ENCODE measurements at regions not wholly inside any gene's neighbourhood (a gene's known extent, or its start where the extent isn't known, plus 50 kb on each side); places are given as distances from the start of the nearest gene placed in this dataset.

GRCh38 chr7:16347066-16347826 is 74.1 kb downstream of the CRPPA start:
- H3K27ac Mint-ChIP-seq: no peak overlapping the region
- peaks cover 2% of the 10 kb centered on the region for H3K4me1 Mint-ChIP-seq (ENCODE audit: low read depth)
- peaks cover 28% of the 10 kb centered on the region for H3K9me3 Mint-ChIP-seq
- no peak for DNase-seq
- H3K27me3 Mint-ChIP-seq: no peaks in the 10 kb centered on the region
- no peaks in the 10 kb centered on the region for H3K36me3 Mint-ChIP-seq (ENCODE audit: low read depth)
- H3K4me3 Mint-ChIP-seq: no peak overlapping the region

- DNase-seq: no peak
- Mint-ChIP-seq H3K4me3 (no peak overlapping the region), H3K36me3 (ENCODE audit: low read depth) (no peaks in the 10 kb centered on the region), H3K27me3 (no peaks in the 10 kb centered on the region), H3K9me3 (peaks cover 26% of the 10 kb centered on the region), H3K4me1 (ENCODE audit: low read depth) (peaks cover 2% of the 10 kb centered on the region), H3K27ac (no peak overlapping the region)
These were observed 75.1 kb downstream of the CRPPA start for GRCh38 chr7:16345979-16346958.

- Mint-ChIP-seq H3K27ac (no peak overlapping the region), H3K9me3 (peaks cover 23% of the 10 kb centered on the region), H3K4me3 (no peak overlapping the region), H3K27me3 (no peaks in the 10 kb centered on the region), H3K36me3 (ENCODE audit: low read depth) (no peaks in the 10 kb centered on the region), H3K4me1 (ENCODE audit: low read depth) (peaks cover 2% of the 10 kb centered on the region)
- no peak for DNase-seq
These were observed 76.4 kb downstream of the CRPPA start for GRCh38 chr7:16344927-16345326.

- H3K4me3 Mint-ChIP-seq: no peak overlapping the region
- no peak overlapping the region for H3K27ac Mint-ChIP-seq
- H3K27me3 Mint-ChIP-seq: no peaks in the 10 kb centered on the region
- H3K4me1 Mint-ChIP-seq (ENCODE audit: low read depth): peaks cover 2% of the 10 kb centered on the region
- no peak for DNase-seq
- H3K36me3 Mint-ChIP-seq (ENCODE audit: low read depth): no peaks in the 10 kb centered on the region
- peaks cover 15% of the 10 kb centered on the region for H3K9me3 Mint-ChIP-seq
These were observed 77.7 kb downstream of the CRPPA start for GRCh38 chr7:16343612-16344011.

GRCh38 chr7:16338065-16338464 is 83.3 kb downstream of the CRPPA start:
- peaks cover 30% of the 10 kb centered on the region for H3K9me3 Mint-ChIP-seq
- H3K36me3 Mint-ChIP-seq (ENCODE audit: low read depth): peaks cover under 1% of the 10 kb centered on the region
- no peaks in the 10 kb centered on the region for H3K27me3 Mint-ChIP-seq
- peaks cover 7% of the 10 kb centered on the region for H3K4me1 Mint-ChIP-seq (ENCODE audit: low read depth)
- H3K27ac Mint-ChIP-seq: no peak overlapping the region
- no peak for DNase-seq
- H3K4me3 Mint-ChIP-seq: no peak overlapping the region

GRCh38 chr7:16326106-16326505 is 95.2 kb downstream of the CRPPA start:
- peaks cover 3% of the 10 kb centered on the region for H3K9me3 Mint-ChIP-seq
- no peaks in the 10 kb centered on the region for H3K4me1 Mint-ChIP-seq (ENCODE audit: low read depth)
- no peak overlapping the region for H3K4me3 Mint-ChIP-seq
- H3K27ac Mint-ChIP-seq: no peak overlapping the region
- H3K36me3 Mint-ChIP-seq (ENCODE audit: low read depth): no peaks in the 10 kb centered on the region
- no peak for DNase-seq
- no peaks in the 10 kb centered on the region for H3K27me3 Mint-ChIP-seq

GRCh38 chr7:16323313-16323712 is 98.0 kb downstream of the CRPPA start:
- Mint-ChIP-seq H3K9me3 (no peaks in the 10 kb centered on the region), H3K4me1 (ENCODE audit: low read depth) (no peaks in the 10 kb centered on the region), H3K27ac (no peak overlapping the region), H3K36me3 (ENCODE audit: low read depth) (no peaks in the 10 kb centered on the region), H3K27me3 (no peaks in the 10 kb centered on the region), H3K4me3 (no peak overlapping the region)
- no peak for DNase-seq

- no peaks in the 10 kb centered on the region for H3K9me3 Mint-ChIP-seq
- H3K4me1 Mint-ChIP-seq (ENCODE audit: low read depth): no peaks in the 10 kb centered on the region
- H3K36me3 Mint-ChIP-seq (ENCODE audit: low read depth): no peaks in the 10 kb centered on the region
- no peak for DNase-seq
- no peak overlapping the region for H3K4me3 Mint-ChIP-seq
- H3K27me3 Mint-ChIP-seq: no peaks in the 10 kb centered on the region
- no peak overlapping the region for H3K27ac Mint-ChIP-seq
These were observed 101.2 kb downstream of the CRPPA start for GRCh38 chr7:16320099-16320660.

- no peaks in the 10 kb centered on the region for H3K9me3 Mint-ChIP-seq
- DNase-seq: no peak
- H3K27me3 Mint-ChIP-seq: no peaks in the 10 kb centered on the region
- H3K36me3 Mint-ChIP-seq (ENCODE audit: low read depth): no peaks in the 10 kb centered on the region
- no peaks in the 10 kb centered on the region for H3K4me1 Mint-ChIP-seq (ENCODE audit: low read depth)
- H3K4me3 Mint-ChIP-seq: no peak overlapping the region
- no peak overlapping the region for H3K27ac Mint-ChIP-seq
These were observed 102.1 kb downstream of the CRPPA start for GRCh38 chr7:16318989-16319915.

GRCh38 chr7:16318463-16318862 is 102.9 kb downstream of the CRPPA start:
- DNase-seq: no peak
- Mint-ChIP-seq H3K36me3 (ENCODE audit: low read depth) (no peaks in the 10 kb centered on the region), H3K4me3 (no peak overlapping the region), H3K27me3 (no peaks in the 10 kb centered on the region), H3K4me1 (ENCODE audit: low read depth) (no peaks in the 10 kb centered on the region), H3K9me3 (no peaks in the 10 kb centered on the region), H3K27ac (no peak overlapping the region)

GRCh38 chr7:16317406-16317805 is 103.9 kb downstream of the CRPPA start:
- DNase-seq: no peak
- Mint-ChIP-seq H3K9me3 (no peaks in the 10 kb centered on the region), H3K4me3 (no peak overlapping the region), H3K36me3 (ENCODE audit: low read depth) (no peaks in the 10 kb centered on the region), H3K27ac (no peak overlapping the region), H3K27me3 (no peaks in the 10 kb centered on the region), H3K4me1 (ENCODE audit: low read depth) (no peaks in the 10 kb centered on the region)

GRCh38 chr7:16315280-16315679 is 106.1 kb downstream of the CRPPA start:
- H3K36me3 Mint-ChIP-seq (ENCODE audit: low read depth): no peaks in the 10 kb centered on the region
- no peaks in the 10 kb centered on the region for H3K27me3 Mint-ChIP-seq
- H3K4me3 Mint-ChIP-seq: no peak overlapping the region
- no peaks in the 10 kb centered on the region for H3K4me1 Mint-ChIP-seq (ENCODE audit: low read depth)
- no peaks in the 10 kb centered on the region for H3K9me3 Mint-ChIP-seq
- no peak overlapping the region for H3K27ac Mint-ChIP-seq
- DNase-seq: no peak

GRCh38 chr7:16309129-16309528 is 112.2 kb downstream of the CRPPA start:
- Mint-ChIP-seq H3K27ac (no peak overlapping the region), H3K27me3 (no peaks in the 10 kb centered on the region), H3K36me3 (ENCODE audit: low read depth) (no peaks in the 10 kb centered on the region), H3K4me1 (ENCODE audit: low read depth) (no peaks in the 10 kb centered on the region), H3K4me3 (no peak overlapping the region), H3K9me3 (no peaks in the 10 kb centered on the region)
- DNase-seq: no peak

- Mint-ChIP-seq H3K4me1 (ENCODE audit: low read depth) (peaks cover 1% of the 10 kb centered on the region), H3K9me3 (no peaks in the 10 kb centered on the region), H3K4me3 (no peak overlapping the region), H3K36me3 (ENCODE audit: low read depth) (no peaks in the 10 kb centered on the region), H3K27me3 (no peaks in the 10 kb centered on the region), H3K27ac (no peak overlapping the region)
- DNase-seq: no peak
These were observed 120.0 kb downstream of the CRPPA start for GRCh38 chr7:16301291-16301690.
